NCI-H2081 (cell line): ENCODE measurements at regions not wholly inside any gene's neighbourhood (a gene's known extent, or its start where the extent isn't known, plus 50 kb on each side); places are given as distances from the start of the nearest gene placed in this dataset.
A peak's percentile ranks its signal among the peaks of the same experiment; 100 is the strongest.
"Not testable (repeated sequence)": the region's sequence is repeated elsewhere in the genome, so short reads cannot be mapped to it uniquely, and the experiment has no call there.

ENCODE experiments used
- DNase-seq, 2 experiments: peaks; one replicate each; lab custom pipeline; 2025; lab: John Stamatoyannopoulos, UW

- peak in 1 of 2 experiments; percentile 1 for DNase-seq
These were observed 70.9 kb upstream of the N4BP1 start for GRCh38 chr16:48680881-48681280.

- DNase-seq: no peak
These were observed 66.9 kb upstream of the N4BP1 start for GRCh38 chr16:48676836-48677235.

- DNase-seq: not testable (repeated sequence)
These were observed 58.2 kb upstream of the N4BP1 start for GRCh38 chr16:48668184-48668583.

- DNase-seq: no peak
These were observed 50.0 kb upstream of the N4BP1 start for GRCh38 chr16:48659940-48660339.
